Nephron (organoid): ENCODE measurements at regions not wholly inside any gene's neighbourhood (a gene's known extent, or its start where the extent isn't known, plus 50 kb on each side); places are given as distances from the start of the nearest gene placed in this dataset.

ENCODE experiments used
- H3K27ac Mint-ChIP-seq, 3 experiments: 2 replicates each; pipeline ENCODE4 v1.8.0; 2020; ENCODE audit warnings: mixed read lengths in 3 of 3, mild to moderate bottlenecking in 2 of 3, moderate library complexity in 1 of 3
- H3K27me3 Mint-ChIP-seq: 2 replicates; pipeline ENCODE4 v1.8.0; 2021; ENCODE audit warnings: low read depth, mild to moderate bottlenecking, moderate library complexity, mixed read lengths
- H3K36me3 Mint-ChIP-seq: 2 replicates; pipeline ENCODE4 v1.8.0; 2020; ENCODE audit warnings: low read depth, mixed read lengths
- H3K4me1 Mint-ChIP-seq: 2 replicates; pipeline ENCODE4 v1.8.0; 2020; ENCODE audit warnings: mixed read lengths
- H3K4me3 Mint-ChIP-seq, 3 experiments: 2 replicates each; pipeline ENCODE4 v1.8.0; 2020; ENCODE audit warnings: mild to moderate bottlenecking in 3 of 3, mixed read lengths in 3 of 3, moderate library complexity in 2 of 3
- H3K9me3 Mint-ChIP-seq: 2 replicates; pipeline ENCODE4 v1.8.0; 2020; ENCODE audit warnings: mixed read lengths
- CTCF ChIP-seq, 3 experiments: fragments of 200-600 bp; sonication (generic); IDR thresholded peaks; one replicate each; pipeline ENCODE4 v1.5.0; 2021; ENCODE audit warnings: antibody characterized with exemption in 3 of 3; ENCODE audit not compliant: unreplicated experiment in 3 of 3

- H3K36me3 Mint-ChIP-seq = no peaks in the 10 kb centered on the region
- no peaks in the 10 kb centered on the region for H3K27me3 Mint-ChIP-seq
- TF ChIP-seq CTCF (IDR thresholded peaks at IDR 0.05; ENCODE audit: unreplicated experiment in 3 of 3) = no peak
- no peaks in the 10 kb centered on the region for H3K4me1 Mint-ChIP-seq
- H3K27ac Mint-ChIP-seq = no peak overlapping the region
- H3K4me3 Mint-ChIP-seq = no peak overlapping the region
- peaks cover 3% of the 10 kb centered on the region for H3K9me3 Mint-ChIP-seq
Measured at GRCh38 chr3:180092889-180093288, 56.2 kb upstream of the PEX5L start.

GRCh38 chr3:180093535-180093934 lies 56.8 kb upstream of the PEX5L start:
- no peaks in the 10 kb centered on the region for H3K4me1 Mint-ChIP-seq
- TF ChIP-seq CTCF (IDR thresholded peaks at IDR 0.05; ENCODE audit: unreplicated experiment in 3 of 3) = no peak
- no peak overlapping the region for H3K4me3 Mint-ChIP-seq
- no peaks in the 10 kb centered on the region for H3K36me3 Mint-ChIP-seq
- no peaks in the 10 kb centered on the region for H3K27me3 Mint-ChIP-seq
- H3K27ac Mint-ChIP-seq = no peak overlapping the region
- H3K9me3 Mint-ChIP-seq = peaks cover 3% of the 10 kb centered on the region

GRCh38 chr3:180097626-180098025 lies 60.9 kb upstream of the PEX5L start:
- Mint-ChIP-seq H3K4me1 (no peaks in the 10 kb centered on the region), H3K9me3 (peaks cover 1% of the 10 kb centered on the region), H3K27me3 (peaks cover 5% of the 10 kb centered on the region), H3K4me3 (no peak overlapping the region), H3K27ac (no peak overlapping the region), H3K36me3 (no peaks in the 10 kb centered on the region)
- TF ChIP-seq CTCF (IDR thresholded peaks at IDR 0.05; ENCODE audit: unreplicated experiment in 3 of 3) = no peak

- H3K4me1 Mint-ChIP-seq = no peaks in the 10 kb centered on the region
- no peak overlapping the region for H3K27ac Mint-ChIP-seq
- peaks cover 5% of the 10 kb centered on the region for H3K27me3 Mint-ChIP-seq
- no peaks in the 10 kb centered on the region for H3K36me3 Mint-ChIP-seq
- H3K4me3 Mint-ChIP-seq = no peak overlapping the region
- TF ChIP-seq CTCF (IDR thresholded peaks at IDR 0.05; ENCODE audit: unreplicated experiment in 3 of 3) = no peak
- peaks cover 3% of the 10 kb centered on the region for H3K9me3 Mint-ChIP-seq
Measured at GRCh38 chr3:180102134-180102533, 65.4 kb upstream of the PEX5L start.

GRCh38 chr3:180102604-180103003 lies 65.9 kb upstream of the PEX5L start:
- Mint-ChIP-seq H3K4me3 (no peak overlapping the region), H3K4me1 (no peaks in the 10 kb centered on the region), H3K9me3 (peaks cover 3% of the 10 kb centered on the region), H3K27ac (no peak overlapping the region), H3K36me3 (no peaks in the 10 kb centered on the region), H3K27me3 (peaks cover 5% of the 10 kb centered on the region)
- no peak for TF ChIP-seq CTCF (IDR thresholded peaks at IDR 0.05; ENCODE audit: unreplicated experiment in 3 of 3)

GRCh38 chr3:180116203-180116602 lies 79.5 kb upstream of the PEX5L start:
- Mint-ChIP-seq H3K27me3 (no peaks in the 10 kb centered on the region), H3K4me1 (no peaks in the 10 kb centered on the region)
- no peak for TF ChIP-seq CTCF (IDR thresholded peaks at IDR 0.05; ENCODE audit: unreplicated experiment in 3 of 3)

More at GRCh38 chr3:180116203-180116602, 79.5 kb upstream of the PEX5L start:
- no peaks in the 10 kb centered on the region for H3K9me3 Mint-ChIP-seq
- H3K4me3 Mint-ChIP-seq = no peak overlapping the region
- H3K27ac Mint-ChIP-seq = no peak overlapping the region
- no peaks in the 10 kb centered on the region for H3K36me3 Mint-ChIP-seq
